HG02970 (cell line): ENCODE measurements at regions not wholly inside any gene's neighbourhood (a gene's known extent, or its start where the extent isn't known, plus 50 kb on each side); places are given as distances from the start of the nearest gene placed in this dataset.
A peak's percentile ranks its signal among the peaks of the same experiment; 100 is the strongest.

Source experiments
- ATAC-seq: cut with Tn5 transposase; IDR thresholded peaks from one replicate; pipeline ENCODE4 v1.9.1; 2021; ENCODE audit warnings: mild to moderate bottlenecking, moderate library complexity, moderate number of reproducible peaks; ENCODE audit not compliant: unreplicated experiment, low FRiP score

DNA sequence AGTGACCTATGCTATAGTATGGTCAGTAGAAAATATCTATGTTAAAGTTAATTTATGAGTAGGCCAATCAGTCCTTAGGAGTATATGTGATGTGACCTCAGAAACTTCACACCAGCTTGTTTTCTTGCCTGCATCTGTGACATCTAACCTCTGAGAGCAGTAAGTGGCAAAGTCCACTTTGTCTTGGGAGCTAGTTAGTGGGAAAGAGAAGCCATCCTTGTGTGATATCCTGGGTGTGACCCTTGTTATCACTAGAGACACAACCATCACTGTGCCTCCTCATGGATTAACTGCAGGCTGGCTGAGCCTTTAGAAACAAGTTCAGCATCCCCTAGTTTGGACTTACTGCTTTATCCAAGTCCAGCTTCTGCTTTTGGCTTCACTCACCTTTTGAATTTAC, 170.6 kb upstream of the STXBP6 start:
- ATAC-seq: no peak

DNA sequence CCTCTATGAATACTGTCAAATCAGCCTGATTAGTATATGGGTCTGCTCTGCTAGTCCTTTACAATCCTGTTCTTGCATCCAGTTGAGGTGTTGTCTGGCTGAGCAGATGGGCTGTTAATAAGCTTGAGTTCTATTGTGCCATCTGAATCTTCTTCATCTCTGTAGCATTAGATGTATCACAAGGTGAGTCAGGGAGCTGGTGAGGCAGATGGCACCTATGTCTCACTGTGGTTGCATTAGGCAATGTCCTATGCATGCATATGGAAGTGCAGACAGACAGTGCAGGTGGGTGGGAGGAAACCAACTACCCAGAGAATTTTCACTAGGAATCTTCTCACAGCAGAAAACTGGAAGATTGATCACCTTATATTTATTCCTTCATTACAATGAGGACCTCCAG, 165.7 kb upstream of the STXBP6 start:
- no peak for ATAC-seq

DNA sequence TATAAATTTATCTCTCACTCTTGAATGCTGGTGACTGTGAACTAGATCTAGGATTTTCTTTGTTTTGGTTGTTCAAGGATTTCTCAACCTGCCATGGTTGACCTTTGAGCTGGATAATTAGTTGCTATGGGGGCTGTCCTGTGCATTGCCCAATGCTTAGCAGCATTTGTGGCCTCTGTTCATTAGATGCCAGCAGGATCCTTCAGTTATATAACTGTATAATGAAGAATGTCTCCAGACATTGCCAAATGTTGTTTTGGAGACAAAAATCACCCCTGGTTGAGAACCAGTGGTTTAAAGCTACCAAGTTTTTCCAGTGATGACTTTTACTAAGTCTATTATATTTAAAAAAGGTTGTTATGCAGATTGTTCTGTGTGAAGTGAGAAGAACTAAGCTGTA, 147.9 kb upstream of the STXBP6 start:
- ATAC-seq: no peak

DNA sequence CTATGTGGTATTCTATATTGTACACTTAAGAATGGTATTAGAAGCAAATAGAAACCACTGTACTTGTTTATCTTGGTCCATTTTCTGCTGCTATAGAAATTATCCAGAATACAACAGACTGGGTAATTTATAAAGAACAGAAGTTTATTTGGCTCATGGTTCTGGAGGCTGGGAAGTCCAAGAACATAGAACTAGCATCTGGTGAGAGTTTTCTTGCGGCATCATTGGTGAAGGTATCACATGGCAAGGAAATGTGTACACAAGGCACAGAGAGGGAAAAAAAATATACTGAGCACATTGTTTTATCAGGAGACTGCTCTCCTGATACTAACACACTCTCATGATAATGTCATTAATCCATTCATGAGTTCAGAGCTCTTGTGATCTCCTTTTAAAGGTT, 130.3 kb upstream of the STXBP6 start:
- ATAC-seq: no peak

DNA sequence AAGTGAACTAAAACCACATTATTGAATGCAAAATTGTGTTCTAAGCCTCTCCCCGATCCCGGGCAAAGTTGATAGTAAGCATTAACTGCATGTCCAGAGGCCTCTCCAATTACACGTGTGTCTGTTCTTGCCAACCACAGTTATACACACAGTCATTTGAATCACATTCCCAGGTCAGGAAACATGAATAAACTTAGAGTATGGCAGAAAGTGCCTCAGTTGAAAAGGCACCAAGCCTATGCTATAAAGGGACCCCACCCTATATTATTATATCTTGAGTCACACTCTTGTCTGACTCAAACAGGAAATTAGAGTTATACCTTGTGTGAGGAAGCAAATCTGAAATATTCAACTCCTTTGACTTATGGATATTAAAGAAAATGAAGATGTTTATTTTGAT, 128.3 kb upstream of the STXBP6 start:
- ATAC-seq: no peak

DNA sequence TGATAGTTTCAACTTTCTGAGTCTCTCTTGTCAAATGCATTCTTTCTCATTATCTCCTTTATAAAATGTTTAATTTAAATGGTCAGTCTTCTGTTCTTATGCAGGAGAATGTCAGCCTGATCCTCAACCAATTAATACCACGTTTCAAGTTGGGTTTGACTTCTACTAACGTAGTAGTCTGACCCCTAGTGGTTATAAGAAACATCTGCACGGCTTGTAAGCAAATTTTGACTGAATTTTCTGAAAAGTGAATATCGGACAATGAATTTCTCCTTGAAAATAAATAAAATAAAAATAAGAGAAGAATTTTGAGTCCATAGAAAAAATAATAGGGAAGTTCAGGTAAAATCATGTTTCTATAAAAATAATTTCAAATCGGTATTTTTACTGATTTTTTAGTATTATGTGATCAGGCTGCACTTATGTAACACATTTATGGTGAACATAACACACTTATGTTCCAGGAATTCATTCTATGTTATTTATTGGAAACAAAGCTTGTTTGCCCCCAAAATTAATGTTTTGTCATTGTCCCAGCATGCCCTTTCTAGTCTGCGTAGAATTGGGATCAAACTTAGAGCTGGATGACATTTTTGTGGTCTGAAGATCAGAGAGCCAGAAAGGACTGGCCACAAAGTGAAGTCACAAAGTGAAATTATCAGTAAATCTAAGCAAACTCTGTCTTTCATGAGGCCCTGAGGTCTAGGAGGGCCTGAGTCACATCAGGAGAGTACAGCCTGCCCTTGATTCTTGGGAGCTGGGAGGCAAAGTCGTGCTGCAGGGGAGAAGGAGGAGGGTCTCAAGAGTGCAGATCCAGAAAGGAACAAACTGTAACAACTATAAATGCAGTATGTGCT, 101.2 kb upstream of the STXBP6 start:
- ATAC-seq: no peak

DNA sequence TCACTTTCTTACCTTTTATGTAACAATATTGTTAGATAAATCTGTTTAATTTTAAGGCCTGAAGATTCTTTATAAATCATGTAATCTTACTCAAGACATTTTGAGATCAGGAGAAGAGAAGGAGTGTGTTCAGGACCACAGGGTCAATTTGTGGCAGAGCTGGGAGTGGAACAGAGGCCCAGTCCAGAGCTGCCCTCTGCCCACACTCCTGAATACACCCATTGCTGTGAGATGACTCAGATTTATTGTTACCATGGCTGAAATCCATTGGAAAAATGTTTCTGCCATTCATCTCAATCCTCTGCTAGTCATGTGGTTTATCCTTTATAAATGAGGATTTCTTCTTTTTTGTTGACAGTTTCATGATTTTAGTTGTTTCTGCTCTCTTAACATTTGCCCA, 100.5 kb upstream of the STXBP6 start:
- ATAC-seq: no peak

DNA sequence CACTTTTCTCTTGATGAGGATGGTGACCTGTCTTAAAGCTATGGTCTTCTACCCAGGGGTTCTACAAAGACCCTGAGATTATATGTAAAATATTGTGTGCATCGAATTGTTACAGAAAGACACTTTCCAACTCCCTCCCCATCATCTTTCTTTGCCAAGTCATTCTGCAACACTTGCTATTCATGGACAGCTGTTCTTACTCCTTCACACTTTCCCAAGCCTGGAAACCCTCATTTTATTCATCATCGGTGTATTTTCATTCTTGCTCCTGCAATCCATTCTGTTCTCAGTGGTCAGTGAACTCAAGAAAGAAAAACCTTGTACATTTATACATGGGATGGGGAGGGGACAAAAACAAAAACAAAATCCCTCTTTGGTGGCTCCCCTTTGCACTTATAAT, 90.5 kb upstream of the STXBP6 start:
- no peak for ATAC-seq

DNA sequence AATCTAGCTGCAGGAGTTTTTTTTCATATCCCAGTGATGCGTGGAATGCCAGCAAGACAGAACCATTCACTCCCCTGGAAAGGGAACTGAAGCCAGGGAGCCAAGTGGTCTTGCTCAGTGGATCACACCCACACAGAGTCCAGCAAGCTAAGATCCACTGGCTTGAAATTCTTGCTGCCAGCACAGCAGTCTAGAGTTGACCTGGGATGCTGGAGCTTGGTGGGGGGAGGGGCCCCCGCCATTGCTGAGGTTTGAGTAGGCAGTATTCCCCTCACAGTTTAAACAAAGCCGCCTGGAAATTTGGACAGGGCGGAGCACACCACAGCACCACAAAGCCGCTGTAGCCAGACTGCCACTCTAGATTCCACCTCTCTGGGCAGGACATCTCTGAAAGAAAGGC, 86.9 kb upstream of the STXBP6 start:
- no peak for ATAC-seq

DNA sequence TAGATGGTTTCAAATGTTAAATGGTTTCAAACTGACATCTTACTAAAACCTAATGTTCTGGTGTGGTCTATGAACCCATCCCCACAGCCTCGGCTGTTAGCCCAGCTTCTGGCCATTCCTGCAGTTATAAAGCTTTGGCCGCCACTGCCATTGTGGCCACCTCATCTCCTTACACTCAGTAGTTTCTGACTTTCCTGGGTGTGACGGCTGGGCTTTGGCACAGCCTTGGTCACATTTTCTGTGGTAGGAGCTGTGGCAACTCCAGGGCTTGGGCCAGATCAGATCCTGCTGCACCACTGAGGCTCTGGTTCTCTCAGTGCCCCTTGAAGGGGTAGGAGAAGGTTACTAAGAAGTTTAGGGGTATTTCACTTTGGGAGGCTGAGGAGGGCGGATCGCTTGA, 84.2 kb upstream of the STXBP6 start:
- no peak for ATAC-seq

DNA sequence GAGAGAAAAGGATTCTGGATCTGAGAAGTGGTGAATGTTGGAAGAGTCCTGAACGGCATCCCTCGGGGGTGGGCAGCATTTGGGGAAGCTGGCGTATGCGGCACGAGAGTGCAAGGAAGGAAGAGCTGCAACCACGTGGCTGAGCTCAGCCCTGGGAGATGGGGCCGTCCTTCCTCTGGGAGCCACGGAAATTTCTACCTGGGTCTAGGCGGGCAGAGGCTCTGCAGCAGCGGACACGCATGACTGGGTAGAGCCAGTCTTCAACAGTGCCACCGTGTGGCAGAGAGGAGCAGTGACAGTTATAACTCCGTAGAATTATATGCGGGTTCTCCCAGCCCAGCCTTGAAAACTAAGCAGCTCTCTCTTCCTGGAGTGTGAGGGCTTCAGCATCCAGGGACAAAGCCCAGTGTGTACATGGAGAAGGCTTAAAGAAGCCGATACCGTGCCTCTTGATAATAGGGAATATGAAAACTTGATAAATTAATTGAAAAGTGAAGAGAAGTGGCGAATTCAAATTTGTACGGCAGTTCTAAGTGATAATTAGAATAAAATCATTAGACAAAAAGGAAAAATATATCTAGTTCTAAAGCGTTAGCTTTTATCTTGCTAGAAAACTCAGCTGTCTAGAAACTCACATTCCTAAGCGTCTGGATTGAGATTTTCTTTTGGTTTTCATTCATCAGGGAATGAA, 82.9 kb upstream of the STXBP6 start:
- peak; percentile 84 for ATAC-seq

DNA sequence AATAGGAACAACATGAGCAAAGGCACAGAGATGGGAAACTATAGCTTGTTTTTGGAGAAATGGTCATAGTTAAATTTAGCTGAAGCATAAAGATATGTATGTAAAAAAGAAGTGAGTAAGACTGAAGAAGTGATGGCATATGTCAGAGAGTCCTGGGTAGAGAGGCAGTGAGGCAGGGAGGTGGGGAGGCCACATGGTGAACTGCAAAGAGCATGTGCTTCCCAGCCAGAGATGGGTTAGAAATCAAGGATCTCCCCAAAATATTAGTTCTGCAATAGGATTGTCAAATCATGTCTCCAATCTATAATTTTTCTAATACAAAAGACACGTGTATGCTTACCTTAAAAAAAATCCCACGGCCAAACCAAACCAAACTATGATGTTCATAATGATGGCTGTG, 82.1 kb upstream of the STXBP6 start:
- no peak for ATAC-seq

DNA sequence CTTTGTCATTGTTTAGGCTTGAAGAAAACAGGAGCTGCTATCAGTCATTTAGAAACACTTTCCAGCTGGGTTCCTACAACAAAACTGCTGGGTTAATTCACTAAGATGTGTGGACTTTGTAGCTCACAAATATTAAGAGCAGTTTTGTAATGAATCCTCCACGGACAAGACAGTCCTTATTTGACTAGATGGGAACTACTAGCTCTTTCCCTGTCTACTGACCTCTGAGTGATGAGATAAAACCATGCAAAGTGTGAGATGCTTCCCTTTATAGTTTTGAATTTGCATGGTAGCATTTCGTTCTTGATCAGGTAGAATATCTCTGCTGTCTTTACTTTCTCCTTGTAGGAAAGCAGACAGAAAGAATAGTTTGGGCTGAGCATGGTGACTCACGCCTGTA, 72.9 kb upstream of the STXBP6 start:
- no peak for ATAC-seq

DNA sequence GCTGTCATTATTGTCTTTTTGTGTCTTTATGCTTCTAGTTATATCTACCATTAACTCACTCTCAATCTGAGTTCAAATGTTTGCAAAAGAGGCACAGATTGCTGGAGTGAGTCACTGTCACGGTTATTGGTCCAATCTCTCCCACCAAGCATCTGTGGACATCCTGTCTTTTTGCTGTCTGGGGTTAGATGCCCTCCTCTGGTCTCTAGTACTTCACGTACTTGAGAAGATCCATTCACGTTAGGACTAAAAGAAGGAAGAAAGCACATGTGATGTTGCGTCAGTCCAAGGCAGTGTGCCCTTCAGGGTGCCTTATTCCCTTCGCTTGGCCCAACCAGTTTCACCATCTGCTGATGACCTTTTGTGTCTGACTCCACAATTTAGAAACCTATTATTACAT, 72.3 kb upstream of the STXBP6 start:
- no peak for ATAC-seq

DNA sequence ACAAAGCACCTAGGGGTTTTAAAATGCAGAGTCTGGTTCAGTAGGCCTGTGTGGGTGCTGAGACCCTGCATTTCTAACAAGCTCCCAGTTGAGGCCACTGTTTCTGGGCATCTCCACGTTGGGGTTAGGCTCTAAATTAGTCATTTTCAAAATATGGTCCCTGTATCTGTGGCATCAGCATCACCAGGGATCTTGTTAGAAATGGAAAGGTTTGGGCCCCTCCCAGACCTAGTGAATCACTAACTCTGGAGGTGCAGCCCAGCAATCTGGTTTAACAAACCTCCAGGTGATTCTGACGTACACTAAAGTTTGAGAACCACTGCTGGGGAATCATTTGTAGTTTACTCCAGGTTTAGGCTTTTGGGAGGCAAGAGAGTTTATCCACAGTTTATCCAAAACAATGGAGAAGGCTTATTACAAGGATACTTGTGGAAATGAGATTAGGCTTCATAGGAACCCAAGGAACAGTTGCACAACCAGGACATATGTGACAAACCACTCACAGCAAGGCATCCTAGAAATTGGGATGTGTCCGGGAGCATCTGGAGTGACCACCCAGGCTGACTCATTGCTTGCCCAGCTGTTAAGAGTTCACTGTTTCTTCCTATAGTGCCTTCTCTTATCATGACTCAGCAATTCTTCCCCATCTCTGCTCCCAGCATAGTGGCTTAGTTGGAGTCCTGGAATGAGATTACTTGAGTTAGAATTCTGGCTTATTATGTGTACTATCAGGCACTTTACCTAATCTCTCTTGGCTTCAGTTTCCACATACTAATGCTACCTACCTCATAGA, 71.6 kb upstream of the STXBP6 start:
- no peak for ATAC-seq

DNA sequence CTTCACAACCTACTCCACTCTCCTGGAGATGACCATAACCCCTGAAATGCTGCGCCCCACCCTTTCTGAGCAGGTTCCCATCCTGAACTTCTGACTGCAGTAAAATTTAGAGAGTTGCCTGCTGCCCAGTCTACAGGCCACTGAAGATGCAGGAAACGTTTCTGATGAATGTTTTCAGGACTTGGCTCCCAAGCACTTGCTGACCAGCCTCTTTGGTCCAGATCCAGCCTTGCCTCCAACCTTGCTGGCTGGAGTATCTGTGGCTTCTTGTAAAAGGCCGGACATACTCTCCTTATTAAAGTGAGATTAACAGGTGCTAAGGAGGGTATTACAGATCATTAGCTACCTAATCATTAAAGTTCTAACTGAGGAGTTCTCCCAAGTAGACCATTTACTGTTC, 70.3 kb upstream of the STXBP6 start:
- ATAC-seq: no peak

DNA sequence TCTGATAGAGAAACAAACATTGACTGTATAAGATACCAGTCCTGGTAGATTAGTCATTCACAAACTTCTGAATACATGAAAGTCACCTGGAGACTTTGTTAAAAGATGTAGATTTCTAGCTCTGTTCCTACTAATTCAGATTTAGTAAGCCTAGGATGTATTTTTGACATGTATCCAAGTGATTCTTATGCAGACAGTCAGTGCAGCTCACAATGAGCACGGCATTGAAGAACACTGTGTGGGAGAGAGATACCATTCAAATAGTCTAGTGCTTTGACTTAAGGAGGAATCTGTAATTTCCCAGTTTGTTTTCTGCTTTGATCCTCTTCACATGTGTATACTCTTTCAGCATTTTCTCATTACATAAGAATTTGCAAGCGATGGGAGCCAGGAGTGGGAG, 68.7 kb upstream of the STXBP6 start:
- no peak for ATAC-seq

DNA sequence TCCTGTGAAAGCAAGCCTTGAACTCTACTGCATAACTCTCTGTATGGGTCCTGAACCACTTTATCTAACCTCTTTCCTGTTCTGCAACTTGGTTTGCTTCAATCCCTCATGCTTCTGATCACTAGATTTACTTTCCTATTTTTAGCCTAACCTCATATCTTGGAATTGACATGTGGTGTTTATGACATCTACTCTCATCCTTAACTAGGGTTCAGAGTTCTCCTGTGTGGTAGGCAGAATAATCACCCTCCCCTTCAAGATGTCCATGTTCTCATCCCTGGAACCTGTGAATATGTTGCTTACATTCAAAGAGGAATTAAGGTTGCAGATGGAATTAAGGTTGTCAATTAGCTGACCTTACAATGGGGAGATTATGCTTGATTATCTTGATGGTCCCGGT, 67.4 kb upstream of the STXBP6 start:
- ATAC-seq: no peak

DNA sequence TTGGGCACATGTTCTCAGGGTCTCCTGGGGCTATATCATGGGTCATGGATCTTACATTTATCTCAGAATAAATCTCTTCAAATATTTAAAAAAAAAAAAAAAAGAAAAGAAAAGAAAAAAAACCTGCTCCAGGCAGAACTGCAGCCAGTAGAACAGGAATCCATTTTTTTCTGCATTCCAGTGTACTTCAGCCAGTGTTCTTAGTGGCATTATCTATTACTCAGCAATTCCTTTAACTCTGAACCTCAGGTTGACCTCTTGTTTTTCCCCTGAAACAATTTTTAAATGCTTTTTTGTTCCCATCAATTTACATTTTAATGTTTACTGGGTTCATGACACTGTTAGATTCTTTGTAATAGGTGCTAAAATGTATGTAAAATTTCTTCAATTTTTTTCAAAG, 66.7 kb upstream of the STXBP6 start:
- no peak for ATAC-seq

DNA sequence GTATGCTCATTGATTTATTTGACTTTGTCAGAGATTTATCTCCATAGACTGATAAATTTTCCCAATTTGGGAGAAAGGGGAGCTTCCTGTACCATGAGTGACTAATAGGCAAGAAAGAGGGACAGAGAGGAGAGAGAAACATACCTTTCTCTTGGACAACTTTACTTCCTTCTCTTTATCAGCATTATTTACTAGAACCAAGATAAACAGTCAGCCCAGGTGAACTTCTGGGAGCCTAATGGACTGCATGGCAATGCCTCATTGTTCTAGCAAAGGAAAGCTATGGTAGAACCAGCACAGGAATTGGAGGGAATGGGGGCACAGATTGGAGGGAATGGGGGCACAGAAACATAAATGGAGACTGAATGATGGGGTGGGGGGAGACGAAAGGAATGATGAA, 63.4 kb upstream of the STXBP6 start:
- ATAC-seq: no peak

DNA sequence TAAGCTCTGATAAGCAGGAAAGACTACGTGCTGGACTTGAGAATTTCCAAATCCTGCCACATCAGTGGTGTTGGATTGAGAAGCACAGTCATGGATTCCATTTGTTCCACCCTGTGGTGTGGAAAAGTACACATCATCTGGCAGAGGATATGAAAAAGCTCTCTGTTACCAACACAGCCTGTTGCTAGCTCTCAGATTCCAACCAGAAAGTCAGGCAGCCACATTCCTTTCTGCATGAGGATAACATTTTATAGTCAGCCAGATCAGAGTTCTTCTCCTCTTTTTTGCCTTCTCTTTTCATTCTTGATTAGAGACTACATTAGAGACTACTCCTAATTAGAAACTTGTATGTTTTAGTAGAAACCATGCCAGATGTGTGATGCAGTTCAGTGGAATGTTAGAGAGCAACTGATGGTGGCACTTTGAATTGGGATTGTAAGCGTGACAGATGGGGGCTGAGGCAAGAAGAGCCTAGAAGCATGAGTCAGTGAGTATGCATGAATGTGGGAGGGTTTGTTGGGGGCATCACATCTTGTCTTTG, 61.2 kb upstream of the STXBP6 start:
- no peak for ATAC-seq
